Activated naive CD4-positive, alpha-beta T cell (primary cell): ENCODE measurements at regions not wholly inside any gene's neighbourhood (a gene's known extent, or its start where the extent isn't known, plus 50 kb on each side); places are given as distances from the start of the nearest gene placed in this dataset.

Experiments
- DNase-seq, 4 experiments: peaks; one replicate each; lab custom pipeline; 2025; lab: John Stamatoyannopoulos, UW

DNA sequence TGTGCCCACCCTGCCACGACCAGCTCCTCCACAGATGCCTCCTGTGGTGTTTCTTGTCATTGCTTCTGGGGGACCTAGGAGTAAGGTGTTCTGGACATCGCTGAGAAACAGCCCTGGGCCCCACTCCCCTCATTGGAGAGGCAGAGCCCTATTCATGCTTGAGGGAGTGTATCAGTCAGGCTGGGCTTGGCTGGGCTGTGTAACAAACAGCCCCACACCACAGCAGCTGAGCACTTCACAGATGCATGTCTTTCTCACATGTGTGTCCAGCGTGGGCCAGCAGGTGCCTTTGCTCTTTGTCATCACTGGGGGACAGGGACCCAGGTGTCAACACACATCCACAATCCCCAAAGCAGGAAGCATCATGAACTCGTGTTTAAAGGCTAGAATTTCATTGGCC, 65.1 kb upstream of the FBRSL1 start:
- DNase-seq: no peak

DNA sequence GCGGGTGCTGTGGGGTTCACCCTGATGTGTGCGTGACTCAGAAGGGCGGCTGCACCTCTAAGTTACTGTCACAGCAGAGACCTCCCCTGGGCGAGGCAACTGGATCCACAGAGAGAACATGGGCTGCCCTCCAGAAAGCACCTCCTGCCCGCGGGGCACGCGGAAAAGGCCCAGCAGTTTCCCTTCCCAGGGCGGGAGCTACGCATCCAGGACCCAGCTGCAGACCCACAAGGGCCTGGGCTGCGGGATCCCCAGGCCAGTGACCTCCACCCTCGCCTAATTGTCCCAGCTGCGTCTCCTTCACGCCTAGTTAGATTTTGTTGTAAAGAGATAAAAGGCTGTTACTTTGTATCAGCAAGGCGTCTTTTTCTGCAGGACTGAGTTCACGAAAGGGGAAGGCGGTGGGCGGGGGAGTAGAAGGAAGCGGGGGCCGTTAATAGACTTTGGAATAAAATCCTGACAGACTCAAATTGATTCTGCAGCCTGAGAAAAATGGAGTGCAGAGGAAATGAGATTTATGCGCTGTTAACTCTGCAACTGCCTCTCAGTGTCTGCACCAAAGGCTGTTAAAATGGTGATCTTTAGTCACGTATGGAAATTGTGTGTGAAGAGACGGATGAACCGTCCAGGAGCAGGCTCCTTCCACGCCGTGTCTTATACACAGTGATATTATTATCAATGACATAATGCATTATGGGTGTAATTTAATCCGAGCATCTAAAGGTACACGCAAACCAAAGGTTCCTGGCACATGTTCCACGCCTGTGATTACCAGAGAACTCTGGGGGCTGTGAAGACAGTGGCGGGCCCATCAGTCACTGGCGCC, 65.9 kb upstream of the FBRSL1 start:
- no peak for DNase-seq

DNA sequence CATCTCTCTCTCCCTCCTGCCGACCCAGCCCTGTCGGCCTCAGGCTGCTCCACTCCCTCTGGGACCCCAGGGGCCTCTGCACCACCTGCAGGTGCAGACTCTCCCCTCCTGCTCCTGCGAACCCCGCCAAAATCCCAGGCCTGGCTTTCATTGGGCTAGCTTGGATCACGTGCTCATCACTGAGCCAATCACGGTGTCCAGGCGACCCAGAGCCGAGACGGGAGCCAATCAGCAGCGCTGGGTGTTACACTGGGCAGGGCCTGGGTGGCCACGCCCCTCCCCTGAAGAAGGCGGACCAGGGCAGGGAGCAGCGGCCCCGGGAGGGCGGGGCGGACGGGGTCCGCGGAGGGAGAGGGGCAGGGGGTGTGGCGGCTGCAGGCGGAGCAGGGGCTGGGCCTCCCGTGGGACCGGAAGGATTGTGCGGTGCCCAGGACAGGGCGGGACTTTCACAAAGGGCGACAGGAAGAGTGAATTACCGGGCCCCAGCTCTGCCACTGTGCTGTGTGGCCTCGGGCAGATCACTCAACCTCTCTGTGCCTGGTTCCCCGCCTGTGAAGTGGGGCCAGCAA, 66.6 kb upstream of the FBRSL1 start:
- DNase-seq: no peak

DNA sequence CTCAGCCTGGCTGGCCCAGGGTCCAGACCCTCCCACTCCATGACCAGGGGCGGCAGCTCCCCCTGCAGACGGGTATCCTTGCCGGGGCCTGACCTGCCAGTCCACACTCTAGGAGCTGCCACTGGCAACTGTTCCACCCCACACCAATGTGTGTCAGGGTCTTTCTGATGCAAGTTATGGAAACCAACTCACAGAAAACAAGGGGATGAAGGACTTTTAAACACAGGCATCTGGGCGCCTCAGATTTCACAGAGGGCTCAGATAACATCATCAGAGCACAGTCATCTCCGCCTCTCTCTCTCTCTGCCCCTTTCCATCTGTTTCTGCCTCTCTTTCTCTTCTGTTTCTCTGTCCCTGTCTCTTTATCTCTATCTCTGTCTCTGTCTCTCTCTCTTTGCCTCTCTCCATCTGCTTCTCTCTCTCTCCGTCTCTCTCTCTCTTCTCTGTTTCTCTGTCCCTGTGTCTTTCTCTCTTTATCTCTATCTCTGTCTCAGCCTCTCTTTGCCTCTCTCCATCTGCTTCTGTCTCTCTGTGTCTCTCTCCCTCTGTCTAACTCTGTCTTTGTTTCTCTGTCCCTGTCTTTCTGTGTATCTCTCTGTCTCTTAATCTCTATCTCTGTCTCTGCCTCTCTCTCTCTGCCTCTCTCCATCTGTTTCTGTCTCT, 67.4 kb upstream of the FBRSL1 start:
- no peak for DNase-seq

DNA sequence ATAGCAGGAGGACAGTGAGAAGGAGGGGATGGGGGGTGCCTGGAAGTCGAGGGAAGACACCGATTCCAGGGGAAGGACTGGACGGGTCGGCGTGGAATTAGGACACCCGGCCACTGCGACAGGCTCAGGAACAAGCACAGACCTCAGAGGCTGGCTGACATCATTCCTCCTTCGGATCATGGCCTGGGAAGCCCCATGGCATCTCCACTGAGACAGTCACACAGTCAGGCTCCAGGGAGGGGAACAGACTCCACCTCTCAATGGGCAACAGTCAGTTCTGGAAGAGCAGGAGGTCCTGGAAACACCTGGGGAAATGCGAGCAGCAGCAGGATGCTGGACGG, 67.9 kb upstream of the FBRSL1 start:
- no peak for DNase-seq

DNA sequence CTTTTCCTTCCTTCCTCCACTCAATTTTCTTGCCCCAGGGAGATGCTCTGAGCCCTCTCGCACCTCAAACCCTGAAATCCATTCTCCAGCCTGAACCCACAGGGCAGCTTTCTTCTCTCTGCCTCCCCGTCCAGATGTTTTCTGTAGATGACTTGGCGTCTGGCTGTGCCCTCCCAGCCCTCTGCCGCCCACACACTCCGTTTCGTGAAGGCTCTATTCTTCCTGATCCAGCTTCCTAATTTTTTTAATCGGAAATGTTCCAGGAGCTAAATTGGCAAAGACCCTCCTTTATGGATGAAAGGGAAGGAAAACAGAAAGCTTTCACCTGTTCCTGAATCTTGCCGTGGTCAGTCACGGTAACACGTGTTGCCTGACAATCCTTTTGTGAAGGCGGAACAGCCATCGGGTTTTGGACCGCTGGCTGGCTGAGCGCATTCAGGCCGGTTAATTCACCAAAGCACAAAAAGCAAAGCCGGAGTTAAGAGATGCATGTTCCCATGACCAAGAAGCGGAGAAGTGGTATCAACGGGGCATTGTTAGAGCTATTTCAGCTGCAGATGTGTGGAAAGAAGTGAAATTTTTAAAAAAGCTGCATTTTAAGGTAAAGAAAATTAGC, 70.2 kb upstream of the FBRSL1 start:
- no peak for DNase-seq

DNA sequence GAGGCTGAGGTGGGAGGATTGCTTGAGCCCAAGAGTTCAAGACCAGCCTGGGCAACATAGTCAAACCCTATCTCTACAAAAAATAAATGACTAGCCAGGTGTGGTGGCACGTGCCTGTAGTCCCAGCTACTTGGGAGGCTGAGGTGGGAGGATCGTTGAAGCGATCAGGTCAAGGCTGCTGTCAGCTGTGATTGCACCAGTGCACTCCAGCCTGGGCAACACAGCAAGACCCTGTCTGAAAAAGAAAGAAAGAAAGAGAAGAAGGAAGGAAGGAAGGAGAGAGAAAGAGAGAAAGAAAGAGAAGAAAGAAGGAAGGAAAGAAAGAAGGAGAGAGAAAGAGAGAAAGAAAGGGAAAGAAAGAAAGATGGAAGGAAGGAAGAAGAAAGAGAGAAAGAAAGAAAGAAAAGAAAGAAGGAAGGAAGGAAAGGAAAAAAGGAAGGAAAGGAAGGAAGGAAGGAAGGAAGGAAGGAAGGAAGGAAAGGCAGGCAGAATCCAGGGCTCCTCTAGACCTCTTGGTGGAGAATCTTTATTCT, 71.5 kb upstream of the FBRSL1 start:
- DNase-seq: no peak

DNA sequence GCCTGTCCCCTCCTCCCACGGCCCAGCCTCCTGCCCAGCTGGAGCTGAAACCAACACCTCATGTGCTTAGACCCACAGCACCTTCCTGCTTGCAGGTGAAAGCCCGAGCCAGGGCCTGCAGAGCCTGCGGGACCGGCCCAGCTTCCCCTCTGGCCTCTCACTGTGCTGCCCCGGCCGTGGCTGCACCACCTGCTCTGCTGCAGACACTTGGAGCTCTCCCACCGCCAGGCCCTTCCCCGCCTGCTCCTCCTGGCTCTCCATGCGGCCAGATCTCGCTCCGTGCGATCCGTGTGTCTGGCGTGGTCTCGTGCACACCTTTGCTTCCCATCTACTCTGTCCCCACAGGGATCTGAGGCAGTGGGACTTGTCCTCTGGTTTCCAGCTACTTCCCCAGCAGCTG, 72.2 kb upstream of the FBRSL1 start:
- DNase-seq: no peak

DNA sequence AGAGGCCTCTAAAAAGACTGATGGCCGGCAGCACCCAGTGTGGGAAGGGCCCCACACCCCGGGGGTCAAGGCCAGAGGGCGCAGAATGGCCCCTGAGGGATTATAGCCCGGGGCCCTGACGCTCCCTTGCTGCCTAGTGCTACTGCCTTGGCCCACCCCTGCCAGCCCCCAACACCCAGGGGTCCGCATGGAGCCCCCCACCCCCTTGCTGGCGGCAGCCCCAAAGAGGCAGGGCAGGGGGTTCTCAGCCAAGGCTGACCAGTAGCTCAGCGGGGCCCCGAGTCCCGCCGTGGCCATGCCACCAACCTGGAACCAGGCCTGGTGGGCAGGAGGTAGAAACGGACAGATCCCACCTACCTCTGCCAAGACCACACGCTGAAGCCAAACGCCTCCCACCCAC, 73.1 kb upstream of the FBRSL1 start:
- DNase-seq: no peak

DNA sequence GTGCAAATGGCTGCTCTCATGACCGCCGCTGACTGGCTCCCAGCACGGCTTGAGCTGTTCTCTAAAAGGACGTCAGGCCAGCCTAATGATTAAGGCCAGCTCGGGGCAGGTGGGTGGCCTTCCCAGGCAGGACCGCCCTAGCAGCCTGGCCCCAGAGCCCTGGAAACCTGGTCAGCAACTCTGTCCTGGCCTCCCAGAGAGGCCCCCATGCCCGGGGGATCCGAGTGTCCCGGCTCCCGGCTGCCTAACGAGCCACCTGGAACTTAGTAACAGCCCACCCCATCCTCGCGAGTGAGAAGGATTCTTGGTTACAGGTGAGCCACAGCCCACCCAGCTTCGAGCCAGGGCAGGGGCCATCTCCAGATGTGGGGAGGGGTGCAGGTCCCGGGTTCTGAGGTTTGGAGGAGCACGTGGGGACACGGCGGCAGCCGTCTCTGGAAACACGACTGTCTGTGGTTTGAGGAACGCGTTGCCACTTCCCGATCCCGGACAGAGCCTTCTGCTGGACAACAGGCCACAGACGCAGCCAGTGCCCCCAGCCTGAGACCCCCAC, 73.8 kb upstream of the FBRSL1 start:
- DNase-seq: no peak

DNA sequence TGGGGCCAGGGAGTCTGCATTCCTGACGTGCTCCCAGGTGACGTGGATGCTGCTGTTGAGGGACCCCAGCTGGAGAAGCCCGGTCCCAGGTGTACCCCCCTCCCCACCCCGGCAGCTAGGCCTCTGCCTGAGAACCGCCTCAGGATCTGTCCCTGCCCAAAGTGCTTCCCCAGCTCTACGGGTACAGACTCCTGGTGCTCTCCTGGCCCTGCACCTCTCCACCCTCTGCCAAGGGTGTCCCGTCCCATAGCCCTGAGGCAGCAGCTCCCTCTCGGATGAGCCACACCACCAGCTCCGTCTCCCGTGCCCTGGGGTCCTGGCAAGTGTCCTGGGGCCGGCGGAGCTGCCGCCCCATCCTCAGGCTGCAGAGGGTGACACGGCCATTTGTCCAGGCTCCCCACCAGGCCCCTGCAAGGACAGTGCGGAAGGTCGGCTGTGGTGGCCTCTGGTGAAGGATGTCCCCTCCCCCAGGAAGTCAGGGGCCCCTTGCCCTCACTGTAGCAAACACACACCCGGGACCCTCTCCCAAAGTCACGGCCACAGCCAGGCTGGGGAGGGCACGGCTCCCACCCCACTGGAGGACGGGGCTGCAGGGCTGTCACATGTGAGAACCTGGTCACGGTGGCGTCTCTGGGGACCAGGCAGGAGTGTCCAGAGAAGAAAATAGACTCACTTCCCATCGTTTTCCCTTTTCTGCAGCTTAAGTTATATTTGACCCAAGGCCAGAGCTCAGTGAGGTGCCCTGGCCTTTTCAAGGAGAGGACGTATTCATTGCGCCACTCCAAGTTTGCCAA, 74.4 kb upstream of the FBRSL1 start:
- DNase-seq: no peak

DNA sequence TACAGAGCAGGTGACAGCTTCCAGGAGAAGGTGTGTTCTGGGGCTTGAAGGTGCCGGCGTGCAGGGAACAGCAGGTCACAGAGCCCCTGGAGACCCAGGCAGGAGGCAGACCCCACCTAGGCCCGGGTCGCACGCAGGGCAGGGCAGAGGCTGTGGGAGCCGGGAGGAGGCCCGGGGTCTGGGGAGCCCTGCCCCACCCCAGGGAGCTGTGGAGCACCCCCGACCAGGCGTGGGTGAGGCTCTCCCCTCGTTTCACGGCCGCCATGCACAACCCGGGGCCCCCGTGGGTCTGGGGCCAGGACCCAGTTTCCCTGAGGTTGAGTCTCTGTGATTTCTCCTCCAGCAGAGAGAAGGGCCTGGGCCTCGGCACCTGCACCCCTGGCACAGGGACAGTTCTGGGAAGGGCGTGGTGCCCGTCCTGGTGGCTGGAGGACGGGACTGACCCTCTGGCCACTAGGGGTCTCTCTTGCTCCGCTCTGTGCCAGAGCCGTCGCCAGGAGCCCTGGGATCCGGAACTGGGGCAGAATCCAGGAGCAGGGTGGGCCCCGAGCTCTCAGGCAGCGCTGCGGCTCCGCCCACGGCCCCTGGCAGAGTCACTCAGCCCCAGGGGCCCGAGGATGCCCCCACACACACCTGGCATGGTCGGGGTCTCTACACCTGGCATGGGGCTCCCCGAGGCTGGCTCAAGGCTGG, 75.2 kb upstream of the FBRSL1 start:
- peak; percentile 27 to 61 (median 36) for DNase-seq

DNA sequence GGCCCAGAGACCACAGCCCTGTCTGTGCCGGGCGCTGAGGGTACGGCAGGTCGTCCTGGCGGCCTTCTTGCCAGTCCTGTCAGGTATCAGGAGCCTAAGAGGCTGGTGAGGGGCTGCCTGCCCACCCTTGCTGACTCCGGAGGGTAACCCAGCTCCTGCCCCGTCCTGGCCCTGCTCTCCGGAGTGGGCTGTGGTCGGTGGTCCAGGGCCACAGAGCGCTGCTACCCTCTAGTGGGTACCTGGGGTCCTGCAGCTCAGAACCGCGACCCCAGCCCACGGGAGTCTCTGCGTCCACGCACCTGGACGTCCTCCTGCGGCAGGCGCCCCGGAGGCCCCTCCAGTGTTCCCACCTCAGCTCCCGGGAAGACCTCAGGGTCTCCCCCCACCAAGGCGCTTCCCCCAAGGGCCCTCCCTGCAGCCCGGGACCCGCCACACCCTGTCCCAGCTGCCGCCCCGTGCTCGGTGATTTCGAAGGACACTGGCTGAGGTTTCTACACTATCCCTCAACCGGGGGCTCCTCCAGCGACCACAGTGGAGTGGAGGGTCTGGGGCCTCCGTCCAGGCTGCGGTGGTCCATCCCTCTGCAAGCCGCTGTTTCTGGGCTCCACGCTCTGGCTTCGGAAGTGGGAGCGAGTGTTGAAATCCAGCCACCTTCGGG, 75.9 kb upstream of the FBRSL1 start:
- DNase-seq: no peak

DNA sequence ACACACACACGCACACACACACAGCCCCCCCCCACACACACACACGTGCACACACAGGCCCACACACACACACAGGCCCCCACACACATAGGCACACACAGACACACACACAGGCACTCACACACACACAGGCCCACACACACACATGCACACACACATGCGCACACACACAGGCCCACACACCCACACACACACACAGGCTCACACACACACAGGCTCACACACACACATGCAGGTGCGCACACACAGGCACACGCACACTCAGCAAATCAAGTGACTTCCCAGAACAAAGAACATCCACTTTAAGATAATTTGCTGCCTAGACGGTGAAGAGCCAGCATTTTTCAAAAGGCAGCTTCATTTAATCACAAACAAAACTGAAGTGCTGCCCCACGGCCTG, 78.5 kb upstream of the FBRSL1 start:
- no peak for DNase-seq

DNA sequence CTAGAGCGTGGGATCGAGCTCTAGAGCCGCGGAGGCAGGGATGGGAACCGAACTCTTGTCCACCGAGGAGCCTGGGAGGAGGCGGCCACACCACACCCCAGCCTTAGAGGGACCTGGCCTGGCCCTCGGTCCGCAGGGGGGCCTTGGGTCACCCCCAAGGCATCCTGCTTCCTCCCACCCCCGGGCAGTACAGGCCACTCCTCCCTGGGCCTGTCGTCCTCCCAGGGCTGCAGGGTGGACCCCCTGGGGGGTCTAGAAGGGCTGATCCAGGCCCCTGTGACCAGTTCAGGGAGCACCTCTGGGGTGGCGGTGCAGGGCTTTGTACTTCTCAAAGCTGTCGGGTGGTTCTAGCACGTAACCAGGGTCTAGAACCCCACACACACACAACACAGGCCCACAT, 79.1 kb upstream of the FBRSL1 start:
- no peak for DNase-seq

DNA sequence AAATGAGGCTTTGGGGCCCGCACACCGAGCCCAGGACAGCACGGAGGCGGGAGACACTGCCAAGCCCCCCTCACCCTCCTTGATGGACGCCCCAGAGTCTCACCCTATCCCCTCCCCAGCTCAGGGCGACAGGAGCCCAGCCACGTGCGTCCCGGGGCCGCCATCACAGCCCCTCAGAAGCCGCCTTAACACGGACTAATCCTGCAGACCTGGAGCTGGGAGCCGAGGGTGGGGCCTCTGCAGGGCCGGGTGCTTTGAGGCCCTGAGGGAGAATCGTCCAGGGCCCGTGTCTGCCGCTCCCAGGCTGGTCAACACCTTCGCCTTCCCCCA, 79.7 kb upstream of the FBRSL1 start:
- no peak for DNase-seq

DNA sequence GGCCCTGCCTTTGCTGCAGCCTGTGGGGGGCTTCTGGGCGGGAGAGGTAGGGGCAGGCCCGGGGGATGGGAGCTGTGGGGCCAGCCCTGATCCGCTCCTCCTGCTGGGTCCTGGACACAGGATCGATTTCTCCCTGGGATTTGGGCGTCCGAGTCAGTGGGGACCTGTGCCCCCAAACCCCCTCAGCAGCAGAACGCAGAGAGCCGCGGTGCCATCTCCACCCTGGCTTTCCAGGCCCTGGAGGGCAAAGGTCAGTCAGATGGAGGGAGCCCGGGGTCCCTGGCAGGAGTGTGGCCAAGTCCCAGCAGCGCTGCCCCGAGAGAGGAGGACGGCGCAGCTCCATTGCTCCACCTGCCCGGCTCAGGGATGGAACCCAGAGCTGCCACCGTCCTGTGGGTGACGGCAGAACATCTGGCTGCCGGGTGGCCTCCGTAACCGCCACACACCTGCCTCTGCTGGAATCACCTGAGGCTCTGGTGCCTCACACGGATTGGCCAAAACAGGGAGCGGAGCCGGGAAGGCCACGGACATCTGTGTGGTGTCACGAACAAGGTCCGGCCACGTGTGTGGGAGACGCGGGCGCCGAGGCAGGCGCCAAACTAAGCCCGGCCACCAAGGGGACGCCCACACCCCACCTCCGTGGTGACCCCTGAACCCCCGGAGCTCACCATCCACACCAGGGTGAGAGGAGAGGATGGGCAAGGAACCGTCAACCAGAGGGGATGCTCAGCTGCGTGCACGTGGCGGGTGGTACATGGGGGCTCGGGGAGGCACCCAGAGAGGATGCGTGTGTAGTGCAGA, 80.3 kb upstream of the FBRSL1 start:
- DNase-seq: no peak

DNA sequence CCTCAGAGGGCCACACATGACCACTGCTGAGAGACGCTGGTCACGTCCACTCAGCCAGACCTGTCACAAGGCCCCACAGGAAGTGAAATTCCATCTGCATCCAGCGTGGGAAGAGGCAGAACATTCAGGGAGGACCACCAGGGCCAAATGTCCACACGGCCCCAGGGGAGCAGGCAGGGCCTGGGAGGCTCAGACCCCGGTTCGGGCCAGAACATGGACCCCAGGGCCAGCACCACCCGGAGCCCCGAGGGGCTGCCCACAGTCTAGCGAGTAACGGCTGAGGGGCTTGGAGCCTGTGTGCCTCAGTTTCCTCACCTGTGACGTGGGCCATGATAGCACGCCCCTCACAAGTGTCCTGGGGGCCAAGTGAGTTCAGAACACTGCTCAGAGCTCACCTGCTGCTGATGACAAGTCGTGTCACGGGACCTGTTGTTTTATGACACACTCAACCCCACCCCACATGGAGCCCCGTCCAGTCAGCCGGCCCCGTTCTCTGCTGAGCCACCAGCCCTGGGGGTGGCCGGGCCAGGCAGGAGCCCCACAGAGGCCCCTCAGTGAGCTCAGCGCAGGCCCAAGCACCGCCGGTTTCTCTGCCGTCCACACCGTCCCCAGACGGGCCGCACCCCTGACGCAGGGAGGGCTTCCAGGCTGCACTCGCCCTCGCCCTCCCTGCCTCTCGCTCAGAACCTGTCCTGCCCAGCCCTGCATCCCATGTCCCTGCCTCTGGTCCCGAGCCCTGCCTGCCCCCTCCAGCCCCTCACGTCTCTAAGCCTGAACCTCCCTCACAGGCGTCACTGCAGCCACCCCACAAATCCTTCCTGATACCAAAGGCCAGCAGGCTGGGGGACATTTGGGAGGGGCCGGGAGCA, 79.5 kb upstream of the GALNT9 start:
- no peak for DNase-seq

DNA sequence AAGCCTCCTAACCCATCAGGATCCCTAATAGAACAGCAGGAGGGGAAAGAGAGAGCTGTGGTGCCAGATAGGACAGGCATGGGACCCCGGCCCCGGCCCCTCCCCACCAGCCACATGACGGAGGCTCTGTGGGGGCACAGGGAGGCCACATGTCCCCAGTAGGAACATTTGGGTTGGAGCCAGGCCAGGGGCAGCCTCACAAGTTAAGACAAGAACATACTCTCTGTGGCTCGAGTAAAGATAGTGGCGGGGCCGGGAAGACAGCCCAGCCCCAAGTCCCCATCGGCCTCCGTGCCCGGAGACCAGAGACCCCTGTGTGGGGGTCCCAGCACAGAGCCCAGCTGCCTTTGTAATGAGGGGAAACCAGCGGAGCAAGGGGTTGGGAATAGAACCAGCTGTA, 78.6 kb upstream of the GALNT9 start:
- no peak for DNase-seq
